GM12873 (cell line): ENCODE measurements at regions not wholly inside any gene's neighbourhood (a gene's known extent, or its start where the extent isn't known, plus 50 kb on each side); places are given as distances from the start of the nearest gene placed in this dataset.

Source experiments
- CTCF ChIP-seq: IDR thresholded peaks from 2 replicates; pipeline ENCODE4 v1.5.1; 2012; ENCODE audit warnings: low read depth, mild to moderate bottlenecking, moderate library complexity, low read length, control low read depth; ENCODE audit not compliant: insufficient read depth; ENCODE audit errors: missing control alignments

GRCh38 chr2:144937910-144938709 lies 418.2 kb upstream of the ZEB2 start:
- no peak for TF ChIP-seq CTCF

- no peak for TF ChIP-seq CTCF
Observed at GRCh38 chr2:144937066-144937465, 417.1 kb upstream of the ZEB2 start.

- TF ChIP-seq CTCF: no peak
Observed at GRCh38 chr2:144936442-144936841, 416.5 kb upstream of the ZEB2 start.

- no peak for TF ChIP-seq CTCF
Observed at GRCh38 chr2:144935736-144936135, 415.8 kb upstream of the ZEB2 start.

- no peak for TF ChIP-seq CTCF
Observed at GRCh38 chr2:144935191-144935590, 415.3 kb upstream of the ZEB2 start.

- no peak for TF ChIP-seq CTCF
Observed at GRCh38 chr2:144931960-144932359, 412.0 kb upstream of the ZEB2 start.

GRCh38 chr2:144931480-144931879 lies 411.6 kb upstream of the ZEB2 start:
- TF ChIP-seq CTCF: no peak

- no peak for TF ChIP-seq CTCF
Observed at GRCh38 chr2:144927429-144927828, 407.5 kb upstream of the ZEB2 start.
